C4-2B (cell line): ENCODE measurements at regions not wholly inside any gene's neighbourhood (a gene's known extent, or its start where the extent isn't known, plus 50 kb on each side); places are given as distances from the start of the nearest gene placed in this dataset.

Source experiments
- H3K27ac ChIP-seq: fragments of 450-650 bp; 2 replicates; pipeline ENCODE4 v1.5.1; 2017
- CTCF ChIP-seq: fragments of 450-650 bp; conservative IDR thresholded peaks from 2 replicates; pipeline ENCODE4 v1.5.1; 2017; ENCODE audit warnings: mild to moderate bottlenecking
- ZFX ChIP-seq: fragments of 450-650 bp; IDR thresholded peaks from 2 replicates; pipeline ENCODE4 v1.6.1; 2017

DNA sequence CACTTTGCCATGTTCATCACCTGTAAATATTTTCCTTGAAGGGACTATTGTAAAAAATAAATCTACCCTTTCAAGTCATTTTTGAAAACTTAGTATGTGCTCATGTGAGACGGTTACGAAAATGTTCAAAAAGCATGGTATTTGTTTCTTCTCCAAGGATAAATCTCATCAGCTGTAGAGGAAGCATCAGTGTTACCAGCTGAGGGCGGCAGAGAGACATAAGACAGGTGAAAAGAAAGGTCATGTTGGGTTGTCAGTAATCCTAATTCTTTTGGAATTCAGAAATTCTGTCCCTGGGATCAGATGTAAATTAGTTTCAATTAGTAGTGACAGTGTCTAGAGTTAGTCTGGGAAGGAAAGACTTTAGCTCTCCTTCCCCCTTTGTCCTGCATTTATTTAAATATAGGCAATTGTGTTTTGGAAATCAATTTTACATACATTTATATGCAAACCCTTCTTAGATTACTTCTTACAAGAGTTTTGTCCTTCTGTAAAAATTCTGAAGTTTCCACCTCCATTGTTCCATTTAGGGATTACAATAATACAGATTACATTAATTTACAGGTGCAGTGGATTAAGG is 791.9 kb upstream of the CDH6 start:
- TF ChIP-seq CTCF (peak; percentile 87), ZFX (no peak)
- no peak overlapping the region for H3K27ac ChIP-seq

- no peak overlapping the region for H3K27ac ChIP-seq
- no peak for TF ChIP-seq CTCF
- TF ChIP-seq ZFX: no peak
Measured at GRCh38 chr5:30398423-30398822, 795.1 kb upstream of the CDH6 start.

DNA sequence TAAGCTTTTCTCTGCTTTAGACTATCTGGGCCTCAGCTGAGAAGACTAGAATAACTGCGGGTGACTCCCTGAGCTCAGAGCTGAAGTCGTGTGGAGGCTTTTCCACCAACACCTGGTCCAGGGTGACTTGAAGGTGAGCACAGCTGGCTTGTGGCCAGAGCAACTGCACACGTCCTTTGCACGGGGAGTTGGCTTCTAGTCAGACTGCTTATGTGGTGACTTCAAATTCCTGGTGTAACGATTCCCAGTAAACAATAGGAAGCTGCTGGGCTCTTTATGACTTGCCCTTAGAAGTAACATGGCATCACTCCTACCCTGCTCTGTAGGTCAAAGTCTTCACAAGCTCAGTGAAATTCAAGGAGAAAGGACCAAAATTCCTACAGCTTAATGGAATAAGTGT is 800.6 kb upstream of the CDH6 start:
- H3K27ac ChIP-seq: no peak overlapping the region
- no peak for TF ChIP-seq ZFX
- TF ChIP-seq CTCF: no peak

- H3K27ac ChIP-seq: no peak overlapping the region
- TF ChIP-seq CTCF (no peak), ZFX (no peak)
Measured at GRCh38 chr5:30390095-30390494, 803.4 kb upstream of the CDH6 start.

- H3K27ac ChIP-seq: no peak overlapping the region
- TF ChIP-seq ZFX (no peak), CTCF (no peak)
Measured at GRCh38 chr5:30387974-30388632, 805.4 kb upstream of the CDH6 start.

- TF ChIP-seq ZFX: no peak
- TF ChIP-seq CTCF: no peak
- no peak overlapping the region for H3K27ac ChIP-seq
Measured at GRCh38 chr5:30385754-30386153, 807.7 kb upstream of the CDH6 start.

DNA sequence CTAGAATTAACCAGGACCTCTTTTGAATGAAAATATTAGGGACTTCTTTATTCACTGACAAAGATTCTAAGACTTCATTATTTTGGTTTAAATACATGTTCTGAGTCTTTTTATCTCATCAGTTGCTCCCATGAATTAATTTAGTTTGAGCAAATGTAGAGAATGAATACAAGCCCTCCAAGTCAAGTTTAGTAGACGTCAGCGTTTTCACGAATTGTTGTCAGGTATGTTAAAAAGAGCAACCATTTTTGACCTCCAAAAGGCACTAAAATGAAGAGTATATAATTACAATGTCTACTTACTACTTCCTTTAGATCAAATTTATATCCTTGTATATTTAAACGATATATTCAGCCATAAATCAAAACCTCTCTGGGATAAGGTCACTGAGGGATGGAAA is 809.3 kb upstream of the CDH6 start:
- no peak for TF ChIP-seq CTCF
- no peak for TF ChIP-seq ZFX
- H3K27ac ChIP-seq: no peak overlapping the region
